ENCODE measurements at regions not wholly inside any gene's neighbourhood (a gene's known extent, or its start where the extent isn't known, plus 50 kb on each side); places are given as distances from the start of the nearest gene placed in this dataset.

GRCh38 chr9:89912605-89912953 is 307.8 kb downstream of the GADD45G start:
- Histone ChIP-seq H3K4me2 (ENCODE audit: low read length) (no peak overlapping the region), H3K9ac (ENCODE audit: low read length) (no peak overlapping the region), H2AFZ (ENCODE audit: low read length) (no peak overlapping the region), H3F3A (ENCODE audit: insufficient read depth, low read length) (no peaks in the 10 kb centered on the region), H3K27me3 (ENCODE audit: insufficient read depth, low read length) (no peaks in the 10 kb centered on the region), H3K36me3 (ENCODE audit: insufficient read depth, low read length) (no peaks in the 10 kb centered on the region), H4K20me1 (ENCODE audit: insufficient read depth, low read length) (no peaks in the 10 kb centered on the region), H3K79me2 (ENCODE audit: insufficient read depth, low read length) (no peaks in the 10 kb centered on the region), H3K4me1 (ENCODE audit: insufficient read depth, low read length, severe bottlenecking) (no peaks in the 10 kb centered on the region), H3K27ac (ENCODE audit: low read depth, low read length, poor library complexity, severe bottlenecking) (no peak overlapping the region), H3K9me3 (ENCODE audit: low read length) (no peaks in the 10 kb centered on the region), H3K9me2 (ENCODE audit: low read depth, low read length) (no peaks in the 10 kb centered on the region), H3K4me3 (ENCODE audit: low read depth, low read length, poor library complexity, severe bottlenecking) (no peak overlapping the region)
- TF ChIP-seq EZH2 (IDR thresholded peaks at IDR 0.05; ENCODE audit: borderline replicate concordance, low read length) (no peak), CTCF (IDR thresholded peaks at IDR 0.05; ENCODE audit: low read length) (no peak)

DNA sequence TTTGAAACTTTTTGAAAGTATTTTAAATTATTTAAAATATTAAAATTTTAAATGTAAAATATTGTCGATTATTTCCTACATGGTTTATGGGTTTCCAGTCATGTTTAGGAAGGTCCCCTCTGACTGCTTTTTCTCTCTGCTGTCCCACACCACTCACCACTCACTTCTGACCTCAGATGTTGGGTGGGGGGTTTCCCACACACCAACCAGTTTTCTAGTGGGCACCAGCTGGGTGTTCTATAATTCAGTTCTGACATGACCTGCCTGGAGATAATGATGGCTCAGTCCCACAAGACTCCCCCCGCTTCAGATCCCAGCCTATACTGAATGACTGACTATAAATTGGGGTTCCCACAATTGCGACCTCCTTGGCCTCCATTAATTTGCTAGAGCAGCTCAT is 310.4 kb downstream of the GADD45G start:
- no peaks in the 10 kb centered on the region for H3F3A ChIP-seq (ENCODE audit: insufficient read depth, low read length)
- no peaks in the 10 kb centered on the region for H3K27me3 ChIP-seq (ENCODE audit: insufficient read depth, low read length)
- H4K20me1 ChIP-seq (ENCODE audit: insufficient read depth, low read length): no peaks in the 10 kb centered on the region
- no peaks in the 10 kb centered on the region for H3K9me3 ChIP-seq (ENCODE audit: low read length)
- H3K9ac ChIP-seq (ENCODE audit: low read length): no peak overlapping the region
- H3K9me2 ChIP-seq (ENCODE audit: low read depth, low read length): no peaks in the 10 kb centered on the region
- no peak overlapping the region for H3K27ac ChIP-seq (ENCODE audit: low read depth, low read length, poor library complexity, severe bottlenecking)
- TF ChIP-seq CTCF (IDR thresholded peaks at IDR 0.05; ENCODE audit: low read length): no peak
- no peak overlapping the region for H3K4me3 ChIP-seq (ENCODE audit: low read depth, low read length, poor library complexity, severe bottlenecking)
- H3K4me1 ChIP-seq (ENCODE audit: insufficient read depth, low read length, severe bottlenecking): no peaks in the 10 kb centered on the region
- H3K79me2 ChIP-seq (ENCODE audit: insufficient read depth, low read length): no peaks in the 10 kb centered on the region
- H3K4me2 ChIP-seq (ENCODE audit: low read length): no peak overlapping the region
- no peaks in the 10 kb centered on the region for H3K36me3 ChIP-seq (ENCODE audit: insufficient read depth, low read length)
- H2AFZ ChIP-seq (ENCODE audit: low read length): no peak overlapping the region

- no peaks in the 10 kb centered on the region for H3K79me2 ChIP-seq (ENCODE audit: insufficient read depth, low read length)
- H2AFZ ChIP-seq (ENCODE audit: low read length): no peak overlapping the region
- no peaks in the 10 kb centered on the region for H3K36me3 ChIP-seq (ENCODE audit: insufficient read depth, low read length)
- no peak overlapping the region for H3K4me3 ChIP-seq (ENCODE audit: low read depth, low read length, poor library complexity, severe bottlenecking)
- no peak overlapping the region for H3K27ac ChIP-seq (ENCODE audit: low read depth, low read length, poor library complexity, severe bottlenecking)
- no peaks in the 10 kb centered on the region for H4K20me1 ChIP-seq (ENCODE audit: insufficient read depth, low read length)
- H3K4me2 ChIP-seq (ENCODE audit: low read length): no peak overlapping the region
- no peak for TF ChIP-seq EZH2 (IDR thresholded peaks at IDR 0.05; ENCODE audit: borderline replicate concordance, low read length)
- TF ChIP-seq CTCF (IDR thresholded peaks at IDR 0.05; ENCODE audit: low read length): no peak
- no peaks in the 10 kb centered on the region for H3K27me3 ChIP-seq (ENCODE audit: insufficient read depth, low read length)
- H3K9ac ChIP-seq (ENCODE audit: low read length): no peak overlapping the region
- no peaks in the 10 kb centered on the region for H3K4me1 ChIP-seq (ENCODE audit: insufficient read depth, low read length, severe bottlenecking)
- H3F3A ChIP-seq (ENCODE audit: insufficient read depth, low read length): no peaks in the 10 kb centered on the region
- no peaks in the 10 kb centered on the region for H3K9me3 ChIP-seq (ENCODE audit: low read length)
- H3K9me2 ChIP-seq (ENCODE audit: low read depth, low read length): no peaks in the 10 kb centered on the region
These were observed 311.3 kb downstream of the GADD45G start for GRCh38 chr9:89916001-89916597.

All from OCI-LY1 (cell line).